ENCODE measurements at regions not wholly inside any gene's neighbourhood (a gene's known extent, or its start where the extent isn't known, plus 50 kb on each side); places are given as distances from the start of the nearest gene placed in this dataset.

DNA sequence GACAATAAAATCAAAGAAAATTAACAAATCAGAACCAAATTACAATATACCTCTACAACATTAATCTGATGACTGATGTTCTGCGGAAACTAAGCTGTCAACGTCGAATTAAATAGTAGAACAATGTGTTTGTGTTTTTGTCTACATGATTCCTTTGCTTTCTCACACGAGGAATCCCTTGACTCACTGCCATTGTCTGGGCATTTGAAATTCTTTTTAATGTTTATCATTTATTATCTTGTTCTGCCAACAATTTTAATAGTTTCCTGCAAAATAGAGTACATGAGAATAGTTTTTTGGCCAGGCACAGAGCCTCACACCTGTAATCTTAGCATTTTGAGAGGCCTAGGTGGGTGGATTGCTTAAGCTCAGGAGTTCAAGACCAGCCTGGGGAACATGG is 76.6 kb upstream of the KRAS start:
- no peak overlapping the region for H3K4me3 ChIP-seq
- no peak for DNase-seq
- ATAC-seq, result no peak
- no peaks in the 10 kb centered on the region for H3K27me3 ChIP-seq
- H3K27ac ChIP-seq, result no peak overlapping the region
- no peaks in the 10 kb centered on the region for H3K36me3 ChIP-seq
- TF ChIP-seq, protein P1, sequence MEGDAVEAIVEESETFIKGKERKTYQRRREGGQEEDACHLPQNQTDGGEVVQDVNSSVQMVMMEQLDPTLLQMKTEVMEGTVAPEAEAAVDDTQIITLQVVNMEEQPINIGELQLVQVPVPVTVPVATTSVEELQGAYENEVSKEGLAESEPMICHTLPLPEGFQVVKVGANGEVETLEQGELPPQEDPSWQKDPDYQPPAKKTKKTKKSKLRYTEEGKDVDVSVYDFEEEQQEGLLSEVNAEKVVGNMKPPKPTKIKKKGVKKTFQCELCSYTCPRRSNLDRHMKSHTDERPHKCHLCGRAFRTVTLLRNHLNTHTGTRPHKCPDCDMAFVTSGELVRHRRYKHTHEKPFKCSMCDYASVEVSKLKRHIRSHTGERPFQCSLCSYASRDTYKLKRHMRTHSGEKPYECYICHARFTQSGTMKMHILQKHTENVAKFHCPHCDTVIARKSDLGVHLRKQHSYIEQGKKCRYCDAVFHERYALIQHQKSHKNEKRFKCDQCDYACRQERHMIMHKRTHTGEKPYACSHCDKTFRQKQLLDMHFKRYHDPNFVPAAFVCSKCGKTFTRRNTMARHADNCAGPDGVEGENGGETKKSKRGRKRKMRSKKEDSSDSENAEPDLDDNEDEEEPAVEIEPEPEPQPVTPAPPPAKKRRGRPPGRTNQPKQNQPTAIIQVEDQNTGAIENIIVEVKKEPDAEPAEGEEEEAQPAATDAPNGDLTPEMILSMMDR (IDR thresholded peaks at IDR 0.05 in 4 of 5, conservative IDR thresholded peaks at IDR 0.05 in 1 of 5), result no peak
- TF ChIP-seq POLR2A (IDR thresholded peaks at IDR 0.05), result no peak
- no peaks in the 10 kb centered on the region for H3K9me3 ChIP-seq
- H3K4me1 ChIP-seq, result no peaks in the 10 kb centered on the region
- in situ Hi-C loops (cut with MboI; ENCODE audit: low sequenced_read_pairs in 4 of 4) (no loop called here), intact Hi-C loops (cut with DNase I; ENCODE audit: low total_unique reads) (no loop called here)

DNA sequence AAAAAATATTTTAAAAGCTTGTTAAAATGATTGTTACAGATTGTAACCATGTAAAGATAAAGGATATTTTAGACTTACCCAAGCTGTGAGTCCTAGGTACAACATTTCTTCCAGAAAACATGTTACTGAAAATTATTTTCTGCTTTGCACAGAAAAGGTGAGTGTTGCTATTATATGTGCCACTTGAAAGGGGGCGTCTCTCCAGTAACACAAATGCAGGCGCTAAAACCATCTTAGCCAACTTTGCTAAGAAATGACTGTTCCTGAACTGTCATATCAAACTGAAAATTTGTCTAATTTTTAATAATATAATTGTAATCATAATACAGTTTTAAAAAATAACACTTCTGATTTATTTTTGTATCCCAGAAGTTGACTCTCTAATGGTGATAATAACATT is 75.6 kb upstream of the KRAS start:
- H3K36me3 ChIP-seq, result no peaks in the 10 kb centered on the region
- no peak for DNase-seq
- H3K27ac ChIP-seq, result no peak overlapping the region
- no peaks in the 10 kb centered on the region for H3K4me1 ChIP-seq
- in situ Hi-C loops (cut with MboI; ENCODE audit: low sequenced_read_pairs in 4 of 4) (no loop called here), intact Hi-C loops (cut with DNase I; ENCODE audit: low total_unique reads) (no loop called here)
- ATAC-seq, result no peak
- no peaks in the 10 kb centered on the region for H3K27me3 ChIP-seq
- H3K9me3 ChIP-seq, result no peaks in the 10 kb centered on the region
- H3K4me3 ChIP-seq, result no peak overlapping the region
- no peak for TF ChIP-seq POLR2A (IDR thresholded peaks at IDR 0.05)
- TF ChIP-seq, protein P1 (IDR thresholded peaks at IDR 0.05 in 4 of 5, conservative IDR thresholded peaks at IDR 0.05 in 1 of 5), result no peak

DNA sequence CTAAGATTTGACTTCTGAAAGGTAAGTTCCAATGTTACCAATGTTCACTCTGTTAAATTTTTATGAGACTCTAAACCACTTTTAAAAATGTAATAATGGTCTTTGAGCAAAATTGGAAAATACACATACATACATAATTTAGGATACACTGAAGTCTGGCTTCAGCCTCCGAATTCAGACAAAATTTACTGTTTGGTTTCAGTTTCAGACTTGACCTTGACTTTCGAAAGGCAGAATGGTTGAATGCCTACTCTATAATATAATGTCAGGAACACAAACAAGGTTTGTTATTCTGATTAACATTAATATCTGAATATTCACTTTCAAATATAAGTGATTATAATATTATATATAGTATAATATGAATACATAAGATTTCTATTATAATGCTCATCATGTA is 74.1 kb upstream of the KRAS start:
- intact Hi-C loops (cut with DNase I; ENCODE audit: low total_unique reads), result no loop called here
- Histone ChIP-seq H3K27me3 (no peaks in the 10 kb centered on the region), H3K9me3 (no peaks in the 10 kb centered on the region), H3K4me3 (no peak overlapping the region), H3K4me1 (no peaks in the 10 kb centered on the region), H3K27ac (no peak overlapping the region), H3K36me3 (no peaks in the 10 kb centered on the region)
- DNase-seq (no peak), ATAC-seq (no peak)
- no peak for TF ChIP-seq POLR2A (IDR thresholded peaks at IDR 0.05)
- TF ChIP-seq, protein P1 (IDR thresholded peaks at IDR 0.05 in 4 of 5, conservative IDR thresholded peaks at IDR 0.05 in 1 of 5), result no peak
- in situ Hi-C loops (cut with MboI; ENCODE audit: low sequenced_read_pairs in 4 of 4), result no loop called here

DNA sequence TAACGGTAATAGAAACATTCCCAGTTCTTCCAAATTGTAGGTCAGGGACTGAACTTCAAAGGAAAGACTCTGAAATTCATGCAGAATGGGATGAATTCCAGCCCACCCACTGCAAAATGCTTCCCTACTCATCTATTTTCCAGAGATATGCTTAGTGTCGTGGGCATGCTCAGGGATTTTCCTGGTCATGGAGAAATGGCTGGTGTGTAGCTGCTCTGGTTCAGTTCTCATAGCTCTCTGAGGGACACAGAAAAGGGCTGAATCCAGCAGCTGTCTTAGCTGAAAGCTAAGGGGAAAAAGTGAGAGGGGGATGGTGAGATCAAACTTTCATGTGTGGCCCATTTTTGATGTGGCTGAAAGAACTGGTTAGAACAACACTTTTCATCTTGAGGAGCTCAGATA is 72.9 kb upstream of the KRAS start:
- intact Hi-C loops (cut with DNase I; ENCODE audit: low total_unique reads) (no loop called here), in situ Hi-C loops (cut with MboI; ENCODE audit: low sequenced_read_pairs in 4 of 4) (no loop called here)
- no peak for ATAC-seq

More for the DNA sequence above, 72.9 kb upstream of the KRAS start:
- no peak for DNase-seq
- Histone ChIP-seq H3K27me3 (no peaks in the 10 kb centered on the region), H3K4me3 (no peak overlapping the region), H3K27ac (no peak overlapping the region), H3K9me3 (no peaks in the 10 kb centered on the region), H3K36me3 (no peaks in the 10 kb centered on the region), H3K4me1 (no peaks in the 10 kb centered on the region)
- no peak for TF ChIP-seq POLR2A (IDR thresholded peaks at IDR 0.05)
- TF ChIP-seq, protein P1 (IDR thresholded peaks at IDR 0.05 in 4 of 5, conservative IDR thresholded peaks at IDR 0.05 in 1 of 5), result no peak

Measured in gastrocnemius medialis (tissue), 4 donors.